OCI-LY7 (cell line): ENCODE measurements at regions not wholly inside any gene's neighbourhood (a gene's known extent, or its start where the extent isn't known, plus 50 kb on each side); places are given as distances from the start of the nearest gene placed in this dataset.
"Not testable (repeated sequence)": the region's sequence is repeated elsewhere in the genome, so short reads cannot be mapped to it uniquely, and the experiment has no call there.

Experiments used
- CTCF ChIP-seq: fragments of 200-600 bp; sonication (generic); conservative IDR thresholded peaks from 2 replicates; pipeline ENCODE4 v1.5.1; 2014; ENCODE audit warnings: mild to moderate bottlenecking, antibody characterized with exemption, low read length, moderate library complexity, mixed read lengths
- EZH2phosphoT487 ChIP-seq: fragments of 200-600 bp; sonication (generic); IDR thresholded peaks from 2 replicates; pipeline ENCODE4 v1.6.1; 2018; ENCODE audit warnings: low read depth, borderline replicate concordance, mild to moderate bottlenecking, mixed run types, antibody characterized with exemption, low read length, moderate library complexity, mixed read lengths

- TF ChIP-seq CTCF, EZH2phosphoT487: not testable (repeated sequence)
Measured at GRCh38 chr4:20003836-20004558, 247.7 kb upstream of the SLIT2 start.
